A549 (cell line): ENCODE measurements at regions not wholly inside any gene's neighbourhood (a gene's known extent, or its start where the extent isn't known, plus 50 kb on each side); places are given as distances from the start of the nearest gene placed in this dataset.

Experiments used
- CHD2 ChIP-seq: fragments of 150-350 bp; IDR thresholded peaks from 2 replicates; pipeline ENCODE4 v1.6.1; 2014; ENCODE audit warnings: low read length; ENCODE audit not compliant: partially characterized antibody
- EP300 ChIP-seq, 2 experiments: fragments of >200 bp; sonication (Bioruptor Twin); formaldehyde crosslinking; IDR thresholded peaks; 2 replicates in 1 of 2; 3 replicates in 1 of 2; pipeline ENCODE4 v1.6.1; 2016 to 2017
- JUN ChIP-seq, 2 experiments: fragments of >200 bp; sonication (Bioruptor Twin); formaldehyde crosslinking; IDR thresholded peaks; 2 replicates in 1 of 2; 3 replicates in 1 of 2; pipeline ENCODE4 v1.6.1; 2016 to 2017
- MYC ChIP-seq: IDR thresholded peaks from 2 replicates; pipeline ENCODE4 v1.6.1; 2012; ENCODE audit warnings: mild to moderate bottlenecking, inconsistent platforms, low read length, improper control_type of control experiment, borderline replicate concordance
- NR3C1 ChIP-seq: fragments of >200 bp; sonication (Bioruptor Twin); formaldehyde crosslinking; IDR thresholded peaks from 3 replicates; pipeline ENCODE4 v1.6.1; 2017
- POLR2A ChIP-seq: IDR thresholded peaks from 2 replicates; pipeline ENCODE4 v1.6.1; 2012; ENCODE audit warnings: mild to moderate bottlenecking, low read length
- POLR2AphosphoS2 ChIP-seq: conservative IDR thresholded peaks from 2 replicates; pipeline ENCODE4 v1.6.1; 2012; ENCODE audit warnings: low read length, improper control_type of control experiment, inconsistent platforms
- RCOR1 ChIP-seq: fragments of 150-350 bp; IDR thresholded peaks from 2 replicates; pipeline ENCODE4 v1.6.1; 2014; ENCODE audit warnings: antibody characterized with exemption, low read length, low read depth
- RFX5 ChIP-seq: fragments of 450-650 bp; IDR thresholded peaks from 2 replicates; pipeline ENCODE4 v1.7.1; 2014; ENCODE audit warnings: antibody characterized with exemption, mild to moderate bottlenecking, moderate library complexity
- SMC3 ChIP-seq: fragments of >200 bp; sonication (Bioruptor Twin); formaldehyde crosslinking; IDR thresholded peaks from 3 replicates; pipeline ENCODE4 v1.6.1; 2018; ENCODE audit warnings: inconsistent platforms
- ZFP36 ChIP-seq: fragments of 450-650 bp; IDR thresholded peaks from 2 replicates; pipeline ENCODE4 v1.6.1; 2014; ENCODE audit warnings: borderline replicate concordance; ENCODE audit not compliant: partially characterized antibody
- TF ChIP-seq, protein P1 (sequence below): fragments of >200 bp; sonication (Bioruptor Twin); formaldehyde crosslinking; IDR thresholded peaks from 3 replicates; pipeline ENCODE4 v1.5.1; 2016
- TF ChIP-seq, protein P2 (sequence below): fragments of 200-600 bp; sonication (generic); IDR thresholded peaks from 2 replicates; pipeline ENCODE4 v1.6.1; 2016; ENCODE audit warnings: antibody characterized with exemption, mild to moderate bottlenecking, moderate library complexity

DNA sequence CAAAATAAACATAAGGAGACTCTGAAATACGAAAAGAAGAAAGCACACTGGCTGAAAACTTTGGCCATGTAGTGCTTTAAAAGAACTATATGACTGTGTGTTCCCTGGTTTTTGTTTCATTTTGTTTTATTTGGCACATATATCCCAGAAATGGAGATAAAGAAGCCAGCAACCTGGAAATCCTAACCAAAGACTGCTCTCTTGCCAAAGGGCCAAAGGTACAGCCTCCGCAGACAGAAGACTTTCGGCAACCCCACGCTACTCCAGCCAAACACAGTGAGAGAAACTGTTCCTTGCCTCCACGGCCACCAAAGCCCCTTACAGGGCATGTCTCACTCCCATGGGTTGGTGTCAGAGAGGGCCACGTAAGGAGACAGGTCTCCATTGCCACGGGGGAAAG, 381.2 kb upstream of the NETO1 start:
- TF ChIP-seq EP300 (IDR thresholded peaks at IDR 0.05) (no peak), RFX5 (no peak), POLR2A (no peak), RCOR1 (no peak), CHD2 (no peak), MYC (no peak), POLR2AphosphoS2 (no peak), ZFP36 (no peak), SMC3 (no peak), JUN (IDR thresholded peaks at IDR 0.05) (no peak), NR3C1 (no peak)
- TF ChIP-seq, protein P1, sequence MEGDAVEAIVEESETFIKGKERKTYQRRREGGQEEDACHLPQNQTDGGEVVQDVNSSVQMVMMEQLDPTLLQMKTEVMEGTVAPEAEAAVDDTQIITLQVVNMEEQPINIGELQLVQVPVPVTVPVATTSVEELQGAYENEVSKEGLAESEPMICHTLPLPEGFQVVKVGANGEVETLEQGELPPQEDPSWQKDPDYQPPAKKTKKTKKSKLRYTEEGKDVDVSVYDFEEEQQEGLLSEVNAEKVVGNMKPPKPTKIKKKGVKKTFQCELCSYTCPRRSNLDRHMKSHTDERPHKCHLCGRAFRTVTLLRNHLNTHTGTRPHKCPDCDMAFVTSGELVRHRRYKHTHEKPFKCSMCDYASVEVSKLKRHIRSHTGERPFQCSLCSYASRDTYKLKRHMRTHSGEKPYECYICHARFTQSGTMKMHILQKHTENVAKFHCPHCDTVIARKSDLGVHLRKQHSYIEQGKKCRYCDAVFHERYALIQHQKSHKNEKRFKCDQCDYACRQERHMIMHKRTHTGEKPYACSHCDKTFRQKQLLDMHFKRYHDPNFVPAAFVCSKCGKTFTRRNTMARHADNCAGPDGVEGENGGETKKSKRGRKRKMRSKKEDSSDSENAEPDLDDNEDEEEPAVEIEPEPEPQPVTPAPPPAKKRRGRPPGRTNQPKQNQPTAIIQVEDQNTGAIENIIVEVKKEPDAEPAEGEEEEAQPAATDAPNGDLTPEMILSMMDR = no peak
- TF ChIP-seq, protein P2, sequence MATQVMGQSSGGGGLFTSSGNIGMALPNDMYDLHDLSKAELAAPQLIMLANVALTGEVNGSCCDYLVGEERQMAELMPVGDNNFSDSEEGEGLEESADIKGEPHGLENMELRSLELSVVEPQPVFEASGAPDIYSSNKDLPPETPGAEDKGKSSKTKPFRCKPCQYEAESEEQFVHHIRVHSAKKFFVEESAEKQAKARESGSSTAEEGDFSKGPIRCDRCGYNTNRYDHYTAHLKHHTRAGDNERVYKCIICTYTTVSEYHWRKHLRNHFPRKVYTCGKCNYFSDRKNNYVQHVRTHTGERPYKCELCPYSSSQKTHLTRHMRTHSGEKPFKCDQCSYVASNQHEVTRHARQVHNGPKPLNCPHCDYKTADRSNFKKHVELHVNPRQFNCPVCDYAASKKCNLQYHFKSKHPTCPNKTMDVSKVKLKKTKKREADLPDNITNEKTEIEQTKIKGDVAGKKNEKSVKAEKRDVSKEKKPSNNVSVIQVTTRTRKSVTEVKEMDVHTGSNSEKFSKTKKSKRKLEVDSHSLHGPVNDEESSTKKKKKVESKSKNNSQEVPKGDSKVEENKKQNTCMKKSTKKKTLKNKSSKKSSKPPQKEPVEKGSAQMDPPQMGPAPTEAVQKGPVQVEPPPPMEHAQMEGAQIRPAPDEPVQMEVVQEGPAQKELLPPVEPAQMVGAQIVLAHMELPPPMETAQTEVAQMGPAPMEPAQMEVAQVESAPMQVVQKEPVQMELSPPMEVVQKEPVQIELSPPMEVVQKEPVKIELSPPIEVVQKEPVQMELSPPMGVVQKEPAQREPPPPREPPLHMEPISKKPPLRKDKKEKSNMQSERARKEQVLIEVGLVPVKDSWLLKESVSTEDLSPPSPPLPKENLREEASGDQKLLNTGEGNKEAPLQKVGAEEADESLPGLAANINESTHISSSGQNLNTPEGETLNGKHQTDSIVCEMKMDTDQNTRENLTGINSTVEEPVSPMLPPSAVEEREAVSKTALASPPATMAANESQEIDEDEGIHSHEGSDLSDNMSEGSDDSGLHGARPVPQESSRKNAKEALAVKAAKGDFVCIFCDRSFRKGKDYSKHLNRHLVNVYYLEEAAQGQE = no peak
